GM11168 (cell line): ENCODE measurements at regions not wholly inside any gene's neighbourhood (a gene's known extent, or its start where the extent isn't known, plus 50 kb on each side); places are given as distances from the start of the nearest gene placed in this dataset.

Source experiments
- in situ Hi-C: fragments of 300-500 bp; cut with MboI; formaldehyde crosslinking; loops from one replicate; pipeline ENCODE4 v1.12.0; 2022; ENCODE audit warnings: low sequenced_read_pairs; ENCODE audit not compliant: unreplicated experiment

DNA sequence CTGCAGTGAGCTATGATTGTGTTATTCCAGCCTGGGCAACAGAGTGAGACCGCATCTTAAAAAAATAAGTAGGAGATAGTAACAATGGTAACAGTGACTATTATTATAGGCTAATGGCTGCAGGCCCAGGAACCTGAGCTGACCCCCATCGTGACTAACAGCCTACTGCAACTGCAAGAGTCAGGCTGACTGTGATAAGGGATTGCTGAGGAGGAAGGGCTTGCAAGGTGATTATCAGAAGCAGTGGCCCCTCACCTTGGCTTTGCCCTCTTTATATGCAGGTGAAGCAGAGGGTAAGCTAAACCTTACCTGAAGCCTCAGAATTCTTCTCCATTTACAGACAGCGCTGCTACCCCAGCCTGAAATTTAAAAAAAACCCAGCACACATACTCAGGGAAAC, 83.9 kb upstream of the SDK1 start:
- in situ Hi-C loops, result no loop called here

DNA sequence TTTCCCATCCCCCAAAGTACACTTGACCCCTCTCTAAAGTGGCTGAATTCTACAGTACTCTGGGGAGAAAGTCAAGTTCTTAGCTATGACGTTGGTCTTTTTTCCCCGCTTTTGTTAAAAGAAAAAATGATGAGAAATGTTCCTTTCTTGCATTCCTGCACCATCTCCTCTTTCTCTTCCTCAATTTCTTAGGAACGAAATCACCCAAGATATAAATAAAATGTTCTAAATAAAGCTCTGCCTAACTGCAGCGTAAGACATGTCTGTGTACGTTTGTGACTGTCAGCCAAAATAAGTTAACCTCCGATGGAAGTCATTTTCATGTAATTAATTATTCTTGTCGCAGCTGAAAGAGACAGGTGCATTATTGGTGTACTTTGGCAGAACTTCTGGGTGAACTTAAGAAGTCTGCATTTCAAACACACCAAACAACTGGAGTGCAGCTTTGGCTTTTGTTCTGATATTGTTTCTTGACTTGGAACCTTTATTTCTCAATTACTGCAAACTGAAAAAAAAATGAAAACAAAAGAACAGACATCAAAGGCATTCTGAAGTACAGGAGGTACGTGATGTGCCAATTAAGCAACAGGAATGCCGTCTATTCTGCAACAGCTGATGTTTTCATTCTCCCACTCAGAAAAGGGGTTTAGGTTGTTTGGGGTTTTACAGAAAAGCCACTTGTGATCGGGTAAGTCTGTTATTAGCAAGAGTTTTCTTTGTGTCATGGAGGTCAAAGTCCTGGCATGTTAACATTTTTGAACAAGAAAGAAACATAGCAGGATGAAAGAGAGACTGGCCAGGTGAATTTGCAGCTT, 82.4 kb upstream of the SDK1 start:
- in situ Hi-C loops, result no loop called here

DNA sequence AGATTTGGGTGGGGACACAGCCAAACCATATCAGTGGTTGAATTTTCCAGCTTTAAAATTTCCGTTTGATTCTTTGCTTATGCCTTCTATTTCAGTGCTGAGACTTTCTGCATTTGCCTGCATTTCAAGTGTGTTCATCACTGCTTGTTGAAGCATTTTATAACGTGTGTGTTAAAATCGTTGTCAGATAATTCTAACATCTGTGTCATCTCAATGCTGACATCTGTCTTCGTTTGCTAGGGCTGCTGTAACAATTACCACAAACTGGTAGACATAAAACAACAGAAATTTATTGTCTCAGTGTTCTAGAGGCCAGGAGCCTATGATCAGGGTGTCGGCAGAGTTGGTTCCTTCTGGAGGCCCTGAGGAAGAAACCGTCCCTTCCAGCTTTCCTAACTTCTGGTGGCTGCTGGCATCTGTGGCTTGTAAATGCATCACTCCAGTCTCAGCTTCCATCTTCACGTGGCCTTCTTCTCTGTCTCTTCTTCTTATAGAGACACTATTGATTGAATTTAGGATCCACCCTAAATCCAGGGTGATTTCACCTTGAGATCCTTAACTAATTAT, 71.1 kb upstream of the SDK1 start:
- in situ Hi-C loops, result no loop called here

DNA sequence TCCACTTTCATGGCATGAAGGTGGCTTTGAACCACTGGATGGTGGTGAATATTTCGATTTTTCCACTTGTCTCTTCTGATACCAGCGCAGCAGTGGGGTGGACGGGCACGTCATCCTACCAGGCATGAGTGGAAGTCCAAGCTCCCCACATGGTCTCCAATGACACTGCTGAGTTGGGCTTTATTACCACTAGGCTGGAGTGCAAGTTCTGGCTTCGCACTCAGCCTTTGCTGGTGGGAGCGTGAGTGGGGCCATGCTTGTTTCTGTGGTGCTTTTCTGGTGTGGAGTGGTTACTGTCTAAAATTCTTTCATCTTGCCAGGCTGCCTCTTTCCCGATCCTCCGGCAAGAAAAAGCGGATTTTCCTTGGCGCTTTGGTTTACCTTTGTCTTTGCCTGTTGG, 70.1 kb upstream of the SDK1 start:
- in situ Hi-C loops, result no loop called here

DNA sequence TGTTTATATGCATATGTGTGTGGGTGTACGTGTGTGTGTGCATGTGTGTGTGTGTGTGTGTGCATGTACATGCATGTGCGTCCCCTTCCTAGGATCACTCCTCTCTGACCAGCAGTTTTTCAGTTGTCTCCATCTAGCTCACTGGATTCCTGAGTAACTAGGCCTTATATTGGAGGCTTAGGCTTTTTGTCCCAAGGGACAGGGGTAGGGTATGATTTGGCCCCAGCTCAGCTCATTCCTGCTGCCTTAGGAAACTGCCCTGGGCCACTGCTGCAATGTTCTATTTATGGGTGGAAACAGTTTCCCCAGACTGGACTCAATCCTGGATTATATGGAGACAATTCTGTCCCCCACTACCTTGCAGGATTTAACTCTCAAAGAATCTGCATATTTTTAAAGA, 68.8 kb upstream of the SDK1 start:
- in situ Hi-C loops, result no loop called here

DNA sequence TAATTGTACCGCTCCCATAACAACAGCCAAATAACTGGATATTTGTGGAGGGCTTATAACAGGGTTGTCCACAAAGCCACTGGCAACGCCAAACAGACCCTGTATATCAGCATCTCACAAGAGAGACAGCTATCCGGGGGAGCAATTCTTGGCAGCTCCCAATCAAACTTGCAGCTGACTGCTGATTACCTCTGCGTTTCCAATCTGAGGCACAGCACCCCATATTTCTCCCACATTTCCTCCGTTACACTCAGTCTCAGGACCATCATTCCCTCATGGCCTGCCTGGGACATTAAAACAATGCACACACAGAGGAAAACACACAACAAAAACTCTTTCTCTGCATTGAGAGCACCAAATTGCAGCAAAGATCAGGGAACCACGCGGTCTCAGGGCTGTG, 67.8 kb upstream of the SDK1 start:
- in situ Hi-C loops, result no loop called here

DNA sequence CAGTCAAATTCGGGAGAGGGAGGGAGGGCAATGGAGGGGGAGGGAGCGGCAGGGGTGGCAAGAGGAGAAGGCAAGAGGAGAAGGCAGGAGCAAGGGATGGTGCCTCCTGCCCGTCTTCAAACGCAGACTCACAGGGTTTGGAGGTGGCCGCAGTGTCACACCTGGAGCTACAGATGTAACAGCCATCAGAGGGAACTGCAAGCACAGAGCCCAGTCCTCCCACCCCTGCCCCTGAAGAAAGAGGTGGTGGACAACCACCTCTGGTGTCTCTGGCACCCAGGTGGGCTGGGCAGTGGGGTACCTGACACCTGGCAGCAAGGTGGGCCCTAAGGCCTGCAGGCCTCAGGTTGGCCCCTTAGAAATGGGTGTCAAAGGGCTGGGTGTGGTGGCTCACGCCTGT, 67.0 kb upstream of the SDK1 start:
- in situ Hi-C loops, result no loop called here

DNA sequence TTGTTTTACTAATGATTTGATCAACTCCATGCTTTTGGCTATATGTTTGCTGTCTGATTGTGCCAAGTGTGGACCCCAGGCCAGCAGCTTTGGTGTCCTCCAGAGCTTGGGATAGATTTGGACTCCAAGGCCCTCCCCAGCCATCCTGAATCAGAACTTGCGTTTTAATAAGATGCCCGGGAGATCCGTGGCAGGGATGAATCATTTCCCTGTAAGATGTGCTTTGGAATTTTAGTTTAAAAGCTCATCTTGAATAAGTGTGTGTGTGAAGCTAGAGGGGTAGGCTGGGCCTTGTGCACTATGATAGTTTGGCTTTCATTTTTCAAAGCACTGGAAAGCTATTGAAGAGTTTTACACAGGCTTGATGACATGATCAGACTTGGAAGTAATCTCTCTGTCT, 66.2 kb upstream of the SDK1 start:
- in situ Hi-C loops, result no loop called here

DNA sequence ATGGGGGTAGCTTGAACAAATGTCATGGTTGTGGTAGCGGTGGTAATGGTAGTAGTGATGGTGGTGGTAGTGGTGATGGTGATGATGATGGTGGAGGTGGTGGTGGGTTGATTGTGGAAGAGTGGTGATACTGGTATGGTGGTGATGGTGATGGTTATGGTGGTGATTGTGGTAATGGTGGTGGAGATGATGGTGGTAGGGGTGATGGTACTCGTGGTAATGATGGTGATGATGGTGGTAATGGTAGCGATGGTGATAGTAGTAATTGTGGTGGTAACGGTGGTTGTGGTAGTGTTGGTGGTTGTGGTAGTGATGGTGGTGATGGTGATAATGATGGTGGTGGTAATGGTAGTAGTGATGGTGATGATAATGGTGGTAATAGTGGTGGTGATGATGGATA, 65.7 kb upstream of the SDK1 start:
- in situ Hi-C loops, result no loop called here

DNA sequence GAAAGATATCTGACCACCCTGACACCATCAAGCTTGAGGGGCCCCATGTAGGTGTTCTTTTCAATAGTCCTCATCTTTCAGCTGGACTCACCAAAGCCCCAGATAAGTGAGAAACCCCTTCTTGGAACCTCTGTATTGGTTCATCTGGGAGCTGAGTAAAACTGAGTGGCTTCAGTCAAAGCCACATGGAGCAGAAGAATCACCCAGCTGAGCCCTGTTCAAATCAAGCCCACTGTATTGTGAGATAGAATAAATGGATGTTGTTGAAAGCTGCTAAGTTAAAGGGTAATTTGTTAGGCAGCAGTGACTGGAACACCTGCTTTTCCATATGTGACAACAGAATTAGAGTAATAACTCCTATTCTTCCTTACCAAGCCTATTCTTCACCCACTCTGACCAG, 64.8 kb upstream of the SDK1 start:
- in situ Hi-C loops, result no loop called here

DNA sequence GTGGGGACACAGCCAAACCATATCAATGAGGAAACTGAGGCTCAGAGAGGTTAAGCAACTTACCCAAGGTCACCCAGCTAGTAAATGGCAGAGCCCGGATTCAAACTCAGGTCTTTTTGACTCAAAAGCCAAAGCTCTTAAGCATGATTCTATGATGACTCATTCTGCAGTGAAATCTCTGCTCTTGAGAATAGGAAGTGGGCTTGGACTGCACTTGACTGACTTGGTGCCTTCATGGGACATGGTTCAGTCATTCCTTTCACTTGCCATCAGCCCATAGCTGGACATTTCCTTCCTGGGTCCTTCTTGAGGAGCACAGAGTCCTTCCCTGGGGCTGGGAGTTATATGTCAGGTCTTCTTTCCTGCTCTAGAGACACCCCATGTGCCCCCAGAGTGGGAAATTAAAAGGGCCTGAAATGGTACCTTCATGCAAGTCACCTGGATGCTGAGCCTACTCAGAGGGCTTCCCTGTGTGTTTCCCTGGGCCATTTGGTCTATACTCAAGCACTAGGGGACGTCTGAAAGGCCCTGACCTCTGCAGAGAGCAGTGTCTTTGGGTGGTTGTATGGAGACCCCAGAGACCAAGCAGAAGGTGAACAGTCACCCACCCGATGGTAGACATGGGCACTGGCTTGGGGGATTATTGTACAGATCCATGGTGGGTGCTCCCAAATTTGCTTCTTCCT, 62.4 kb upstream of the SDK1 start:
- in situ Hi-C loops, result no loop called here

DNA sequence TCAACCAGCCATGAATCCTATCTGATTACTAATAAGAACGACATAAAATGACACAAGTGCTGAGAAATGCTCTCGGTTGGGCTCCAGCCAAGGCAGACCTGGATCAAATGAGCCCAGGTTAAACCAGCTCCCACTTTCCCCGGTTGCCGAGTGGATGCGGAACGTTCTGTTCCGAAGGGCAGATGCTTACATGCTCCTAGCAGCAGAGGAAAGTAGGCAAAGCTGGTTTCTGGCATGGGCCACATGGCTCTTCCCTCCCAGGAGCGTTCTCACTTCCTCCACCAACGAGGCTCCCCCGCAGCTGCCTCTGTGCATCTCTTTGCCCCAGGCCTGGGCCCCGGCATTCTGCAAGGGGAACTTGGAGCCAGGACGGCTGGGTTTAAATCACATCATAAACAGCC, 61.8 kb upstream of the SDK1 start:
- in situ Hi-C loops, result no loop called here

DNA sequence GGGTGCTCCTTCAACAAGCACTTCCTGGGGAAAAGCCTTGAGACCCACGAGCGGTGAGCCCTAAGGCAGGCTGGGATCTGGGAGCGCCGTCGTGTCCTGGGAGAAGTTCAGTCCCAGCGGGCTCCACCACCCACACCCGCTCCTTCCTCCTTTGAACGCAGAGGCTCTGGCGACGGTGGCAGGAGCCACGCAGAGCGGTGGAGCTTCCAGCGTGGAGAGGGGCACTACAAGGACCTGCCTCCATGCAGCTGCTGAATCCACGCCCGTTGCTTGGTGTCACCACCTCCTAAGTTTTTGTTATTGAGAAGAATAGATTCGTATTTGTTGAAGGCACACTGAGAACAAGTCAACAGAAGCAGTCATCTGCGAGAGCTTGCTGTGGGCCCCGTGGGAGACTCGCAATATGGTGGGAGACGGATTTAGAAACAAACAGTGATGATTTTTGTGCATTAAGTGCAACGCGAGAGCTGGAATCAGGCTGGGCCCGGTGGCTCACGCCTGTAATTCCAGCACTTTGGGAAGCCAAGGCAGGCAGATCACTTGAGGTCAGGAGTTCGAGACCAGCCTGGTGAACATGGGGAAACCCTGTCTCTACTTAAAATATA, 60.1 kb upstream of the SDK1 start:
- in situ Hi-C loops, result no loop called here

DNA sequence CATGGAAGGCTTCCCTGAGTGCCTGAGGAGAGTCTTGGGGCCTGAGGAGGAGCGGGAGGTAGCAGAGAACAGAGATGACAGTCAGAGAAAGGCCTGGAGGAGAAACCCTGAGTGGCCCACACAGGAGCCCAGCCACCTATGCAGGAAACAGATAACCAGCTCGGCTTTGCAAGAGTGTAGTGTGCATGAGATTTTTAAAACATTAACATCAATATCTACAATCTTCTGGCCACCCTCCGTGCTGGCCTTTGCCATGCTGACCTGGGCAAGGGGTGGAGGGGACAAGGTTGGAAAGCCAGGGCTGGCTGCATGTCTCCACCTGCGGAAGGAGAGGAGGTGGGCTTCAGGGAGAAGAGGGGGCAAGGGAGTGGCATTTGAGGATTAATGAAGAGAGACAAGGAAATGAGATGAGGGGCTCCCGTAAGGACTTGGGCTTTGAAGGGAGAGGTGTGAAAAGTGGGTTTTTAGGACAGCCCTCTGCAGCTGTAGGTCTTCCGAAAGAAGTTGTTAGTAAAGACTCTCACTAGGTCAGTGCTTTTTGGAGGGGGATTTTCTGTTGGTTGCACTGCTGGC, 59.3 kb upstream of the SDK1 start:
- in situ Hi-C loops, result no loop called here

DNA sequence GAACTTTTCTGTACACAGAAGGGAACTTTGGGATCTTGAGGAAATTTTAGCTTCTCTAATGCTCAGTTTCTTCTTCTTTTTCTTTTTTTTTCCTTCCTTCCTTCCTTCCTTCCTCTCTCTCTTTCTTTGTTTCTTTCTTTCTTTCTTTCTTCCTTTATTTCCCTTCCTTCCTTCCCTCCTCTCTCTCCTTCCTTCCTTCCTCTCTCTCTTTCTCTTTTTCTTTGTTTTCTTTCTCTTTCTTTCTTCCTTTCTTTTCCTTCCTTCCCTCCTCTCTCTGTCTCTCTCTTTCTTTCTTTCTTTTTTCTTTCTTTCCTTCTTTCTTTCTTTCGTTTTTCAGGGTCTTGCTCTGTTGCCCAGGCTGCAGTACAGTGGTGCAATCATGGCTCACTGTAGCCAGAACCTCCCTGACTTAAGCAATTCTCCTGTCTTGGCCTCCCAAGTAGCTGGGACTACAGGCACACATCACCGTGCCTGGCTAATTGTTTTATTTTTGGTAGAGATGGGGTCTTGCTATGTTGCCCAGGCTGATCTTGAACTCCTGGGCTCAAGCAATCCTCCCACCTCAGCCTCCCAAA, 58.6 kb upstream of the SDK1 start:
- in situ Hi-C loops, result no loop called here

DNA sequence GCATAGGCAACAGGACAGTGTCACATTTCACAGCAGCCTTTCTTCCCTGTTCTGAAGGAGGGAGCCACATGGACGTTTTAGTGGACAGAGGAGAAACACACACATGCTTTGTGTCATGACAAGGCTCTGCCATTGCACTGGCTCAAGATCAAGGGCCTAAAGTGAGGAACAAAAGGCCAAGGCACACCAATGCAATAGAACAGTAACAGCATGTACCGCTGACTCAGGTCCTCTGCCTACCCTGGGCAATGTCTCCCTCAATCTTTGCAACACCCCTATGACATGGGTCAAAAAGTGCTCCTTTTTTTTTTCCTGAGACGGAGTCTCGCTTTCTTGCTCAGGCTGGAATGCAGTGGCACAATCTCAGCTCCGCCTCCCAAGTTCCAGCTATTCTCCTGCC, 57.8 kb upstream of the SDK1 start:
- in situ Hi-C loops, result no loop called here

DNA sequence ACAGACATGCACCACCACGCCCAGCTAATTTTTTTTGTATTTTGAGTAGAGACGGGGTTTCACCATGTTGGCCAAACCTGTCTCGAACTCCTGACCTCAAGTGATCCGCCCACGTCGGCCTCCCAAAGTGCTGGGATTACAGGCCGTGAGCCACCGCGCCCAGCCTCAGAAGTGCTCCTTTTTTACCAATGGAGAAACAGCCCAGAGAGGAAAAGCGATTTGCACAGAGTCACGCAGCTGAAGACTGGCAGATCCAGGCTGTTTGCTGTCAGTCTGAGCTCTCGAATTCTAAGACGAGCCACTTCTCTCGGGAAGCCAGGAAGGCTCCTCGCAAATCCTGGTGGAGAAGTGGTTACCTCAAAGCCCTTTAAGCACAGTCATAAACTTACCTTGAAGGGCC, 57.4 kb upstream of the SDK1 start:
- in situ Hi-C loops, result no loop called here

DNA sequence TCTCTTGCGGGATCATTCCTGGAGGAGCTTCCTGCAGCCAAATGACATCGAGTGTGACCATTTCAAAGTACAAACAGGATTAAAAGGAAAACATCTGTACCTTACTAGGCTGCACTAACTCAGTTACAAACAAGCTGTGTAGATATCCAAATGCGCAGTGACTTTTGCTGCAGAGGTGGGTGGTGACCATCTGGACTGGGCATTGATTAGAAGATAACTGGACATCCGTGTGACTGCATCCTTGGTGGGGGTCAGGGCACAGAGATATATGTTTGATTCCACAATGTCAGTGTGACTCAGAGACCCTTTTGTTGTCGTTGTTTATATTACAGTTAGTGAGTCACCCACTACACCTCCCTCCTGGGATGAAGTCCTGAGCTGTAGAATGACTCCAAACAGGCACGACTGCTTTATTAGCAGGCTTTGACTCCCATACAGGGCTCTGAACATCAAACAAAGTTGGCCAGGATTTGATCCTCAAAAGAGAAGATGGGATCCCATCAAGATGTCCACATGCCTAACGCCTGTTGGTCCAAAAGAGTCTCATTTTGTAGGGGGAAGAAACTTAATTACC, 56.7 kb upstream of the SDK1 start:
- in situ Hi-C loops, result no loop called here

DNA sequence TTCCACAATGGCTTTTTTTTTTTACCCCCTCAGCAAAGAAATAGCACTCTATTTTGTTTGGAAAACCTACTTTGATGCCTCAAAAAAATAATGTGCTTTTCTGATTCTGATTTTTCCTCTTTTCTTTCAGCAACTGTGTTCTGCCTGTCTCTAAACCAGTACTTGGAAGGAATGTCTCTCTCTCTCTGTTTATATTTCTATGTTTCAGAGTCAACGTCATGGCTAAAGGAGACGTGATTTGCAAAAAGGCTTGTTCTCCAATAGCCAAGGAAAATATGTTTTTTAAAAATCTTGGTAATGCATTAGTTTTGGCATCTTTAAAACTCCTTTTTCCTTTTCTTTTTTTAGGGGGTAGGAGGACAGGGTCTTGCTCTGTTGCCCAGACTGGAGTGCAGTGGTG, 56.0 kb upstream of the SDK1 start:
- in situ Hi-C loops, result no loop called here

DNA sequence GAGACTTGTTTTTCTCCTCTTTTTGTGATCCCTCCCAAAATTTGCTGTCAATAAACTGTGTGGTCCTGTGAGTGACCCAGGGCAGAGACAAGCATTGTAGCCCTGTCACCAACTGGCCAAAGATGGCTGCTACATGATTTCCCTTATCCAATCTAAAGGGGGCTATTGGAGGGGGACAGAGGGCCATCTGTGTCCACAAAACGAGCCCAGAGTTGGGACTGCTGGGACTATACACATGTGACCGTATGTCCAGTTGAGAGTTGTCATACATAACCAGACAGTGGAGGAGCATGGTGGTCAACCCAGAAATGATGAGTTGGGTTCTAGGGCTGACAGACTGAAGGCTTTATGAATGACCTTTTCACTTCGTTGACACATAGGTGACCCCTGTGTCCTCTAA, 55.3 kb upstream of the SDK1 start:
- in situ Hi-C loops, result no loop called here
